ENCODE measurements at regions not wholly inside any gene's neighbourhood (a gene's known extent, or its start where the extent isn't known, plus 50 kb on each side); places are given as distances from the start of the nearest gene placed in this dataset.
A peak's percentile ranks its signal among the peaks of the same experiment; 100 is the strongest.
"Not testable (repeated sequence)": the region's sequence is repeated elsewhere in the genome, so short reads cannot be mapped to it uniquely, and the experiment has no call there.

- Histone ChIP-seq H3K27me3 (ENCODE audit: control insufficient read depth, insufficient read depth, low read length) (no peaks in the 10 kb centered on the region), H3K4me3 (ENCODE audit: low read depth, low read length) (no peak overlapping the region), H3K36me3 (ENCODE audit: control insufficient read depth, insufficient read depth, low read length) (no peaks in the 10 kb centered on the region)
- DNase-seq (ENCODE audit: low read depth): no peak
- FAIRE-seq: no peak
- TF ChIP-seq, protein P1, sequence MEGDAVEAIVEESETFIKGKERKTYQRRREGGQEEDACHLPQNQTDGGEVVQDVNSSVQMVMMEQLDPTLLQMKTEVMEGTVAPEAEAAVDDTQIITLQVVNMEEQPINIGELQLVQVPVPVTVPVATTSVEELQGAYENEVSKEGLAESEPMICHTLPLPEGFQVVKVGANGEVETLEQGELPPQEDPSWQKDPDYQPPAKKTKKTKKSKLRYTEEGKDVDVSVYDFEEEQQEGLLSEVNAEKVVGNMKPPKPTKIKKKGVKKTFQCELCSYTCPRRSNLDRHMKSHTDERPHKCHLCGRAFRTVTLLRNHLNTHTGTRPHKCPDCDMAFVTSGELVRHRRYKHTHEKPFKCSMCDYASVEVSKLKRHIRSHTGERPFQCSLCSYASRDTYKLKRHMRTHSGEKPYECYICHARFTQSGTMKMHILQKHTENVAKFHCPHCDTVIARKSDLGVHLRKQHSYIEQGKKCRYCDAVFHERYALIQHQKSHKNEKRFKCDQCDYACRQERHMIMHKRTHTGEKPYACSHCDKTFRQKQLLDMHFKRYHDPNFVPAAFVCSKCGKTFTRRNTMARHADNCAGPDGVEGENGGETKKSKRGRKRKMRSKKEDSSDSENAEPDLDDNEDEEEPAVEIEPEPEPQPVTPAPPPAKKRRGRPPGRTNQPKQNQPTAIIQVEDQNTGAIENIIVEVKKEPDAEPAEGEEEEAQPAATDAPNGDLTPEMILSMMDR (IDR thresholded peaks at IDR 0.05; ENCODE audit: insufficient read depth, low read length, severe bottlenecking): no peak
These were observed 54.9 kb upstream of the GPR31 start for GRCh38 chr6:167212713-167213005.

DNA sequence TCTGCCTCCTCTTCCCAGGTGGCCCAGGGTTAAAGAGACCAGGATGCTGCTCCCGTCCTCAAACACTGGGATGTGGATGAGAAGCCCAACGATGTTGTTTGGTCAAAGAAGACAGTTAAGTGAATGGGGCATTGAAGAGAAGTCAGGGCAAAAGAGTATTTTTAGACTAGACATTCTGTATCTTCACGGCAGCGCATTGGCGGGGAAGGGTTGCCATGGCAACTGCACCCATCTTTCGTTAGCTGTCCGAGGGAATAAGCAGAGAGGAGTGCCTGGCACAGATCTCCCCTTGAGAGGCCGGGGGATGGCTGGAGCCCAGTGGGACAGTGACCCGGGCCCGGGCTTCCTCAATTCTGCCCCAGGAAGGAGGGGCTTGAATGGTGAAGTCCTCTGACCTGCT is 56.4 kb upstream of the GPR31 start:
- no peak for FAIRE-seq
- DNase-seq (ENCODE audit: low read depth): no peak
- Histone ChIP-seq H3K27me3 (ENCODE audit: control insufficient read depth, insufficient read depth, low read length) (no peaks in the 10 kb centered on the region), H3K36me3 (ENCODE audit: control insufficient read depth, insufficient read depth, low read length) (no peaks in the 10 kb centered on the region), H3K4me3 (ENCODE audit: low read depth, low read length) (no peak overlapping the region)
- TF ChIP-seq, protein P1 (IDR thresholded peaks at IDR 0.05; ENCODE audit: insufficient read depth, low read length, severe bottlenecking): no peak

- not testable (repeated sequence) for H3K36me3 ChIP-seq (ENCODE audit: control insufficient read depth, insufficient read depth, low read length); H3K27me3 ChIP-seq (ENCODE audit: control insufficient read depth, insufficient read depth, low read length); DNase-seq (ENCODE audit: low read depth); FAIRE-seq; H3K4me3 ChIP-seq (ENCODE audit: low read depth, low read length)
These were observed 57.9 kb upstream of the GPR31 start for GRCh38 chr6:167215429-167216250.

GRCh38 chr6:167216390-167217050 is 58.7 kb upstream of the GPR31 start:
- H3K36me3 ChIP-seq (ENCODE audit: control insufficient read depth, insufficient read depth, low read length); DNase-seq (ENCODE audit: low read depth); H3K4me3 ChIP-seq (ENCODE audit: low read depth, low read length); H3K27me3 ChIP-seq (ENCODE audit: control insufficient read depth, insufficient read depth, low read length): not testable (repeated sequence)
- FAIRE-seq: peak; percentile 93

- not testable (repeated sequence) for H3K4me3 ChIP-seq (ENCODE audit: low read depth, low read length); DNase-seq (ENCODE audit: low read depth); H3K36me3 ChIP-seq (ENCODE audit: control insufficient read depth, insufficient read depth, low read length); FAIRE-seq; H3K27me3 ChIP-seq (ENCODE audit: control insufficient read depth, insufficient read depth, low read length)
These were observed 59.3 kb upstream of the GPR31 start for GRCh38 chr6:167217073-167217472.

GRCh38 chr6:167217951-167218759 is 60.4 kb upstream of the GPR31 start:
- TF ChIP-seq, protein P1 (IDR thresholded peaks at IDR 0.05; ENCODE audit: insufficient read depth, low read length, severe bottlenecking): peak; percentile 5
- FAIRE-seq; H3K27me3 ChIP-seq (ENCODE audit: control insufficient read depth, insufficient read depth, low read length); H3K36me3 ChIP-seq (ENCODE audit: control insufficient read depth, insufficient read depth, low read length); H3K4me3 ChIP-seq (ENCODE audit: low read depth, low read length): not testable (repeated sequence)
- peak; percentile 24 for DNase-seq (ENCODE audit: low read depth)

DNA sequence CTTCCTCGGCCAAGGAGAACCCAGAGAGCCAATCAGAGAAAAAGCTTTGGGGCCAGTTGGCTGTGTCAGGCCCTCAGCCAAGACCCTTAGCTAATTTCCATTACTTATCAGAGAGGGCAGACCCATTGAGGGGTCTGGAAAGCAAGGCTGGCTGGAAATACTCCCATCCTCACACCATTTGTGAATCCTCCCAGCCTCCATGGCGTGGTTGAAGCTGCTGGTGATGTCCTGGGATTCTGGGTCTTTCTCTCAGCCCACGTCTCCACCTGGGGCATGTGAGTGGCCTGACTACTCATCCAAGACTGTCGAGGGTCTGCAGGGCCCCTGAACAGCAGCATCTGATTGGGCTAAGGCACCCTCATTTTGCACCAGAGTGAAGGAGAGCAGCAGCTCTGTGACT is 61.3 kb upstream of the GPR31 start:
- H3K36me3 ChIP-seq (ENCODE audit: control insufficient read depth, insufficient read depth, low read length); DNase-seq (ENCODE audit: low read depth); FAIRE-seq; H3K27me3 ChIP-seq (ENCODE audit: control insufficient read depth, insufficient read depth, low read length); H3K4me3 ChIP-seq (ENCODE audit: low read depth, low read length): not testable (repeated sequence)

Measured in bronchial epithelial cell (primary cell).